GM19193 (cell line): ENCODE measurements at regions not wholly inside any gene's neighbourhood (a gene's known extent, or its start where the extent isn't known, plus 50 kb on each side); places are given as distances from the start of the nearest gene placed in this dataset.

ENCODE experiments used
- POLR2A ChIP-seq: IDR thresholded peaks from 4 replicates; pipeline ENCODE4 v1.6.1; 2011; ENCODE audit not compliant: insufficient read depth, insufficient read length; ENCODE audit errors: extremely low read depth

DNA sequence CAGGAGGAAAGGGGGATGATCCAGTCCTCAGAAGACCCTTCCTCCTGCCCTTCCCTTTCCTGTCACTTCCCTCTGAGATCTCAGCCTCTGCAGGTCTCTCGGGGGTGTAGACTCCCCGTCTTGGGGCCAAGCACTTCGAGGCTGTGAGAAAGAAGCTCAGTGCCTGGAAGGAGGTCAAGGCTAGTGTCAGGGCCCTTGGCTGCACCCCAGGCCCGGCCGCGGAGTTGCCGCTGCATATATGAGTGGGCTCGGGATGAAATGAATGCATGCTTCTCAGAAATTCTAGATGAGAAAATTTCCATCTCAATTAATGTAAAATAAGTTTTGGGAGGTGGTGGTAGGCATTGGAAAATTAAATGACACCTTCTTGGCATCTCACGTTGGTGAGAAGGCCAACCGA, 1313.7 kb downstream of the BRD1 start:
- TF ChIP-seq POLR2A = no peak

DNA sequence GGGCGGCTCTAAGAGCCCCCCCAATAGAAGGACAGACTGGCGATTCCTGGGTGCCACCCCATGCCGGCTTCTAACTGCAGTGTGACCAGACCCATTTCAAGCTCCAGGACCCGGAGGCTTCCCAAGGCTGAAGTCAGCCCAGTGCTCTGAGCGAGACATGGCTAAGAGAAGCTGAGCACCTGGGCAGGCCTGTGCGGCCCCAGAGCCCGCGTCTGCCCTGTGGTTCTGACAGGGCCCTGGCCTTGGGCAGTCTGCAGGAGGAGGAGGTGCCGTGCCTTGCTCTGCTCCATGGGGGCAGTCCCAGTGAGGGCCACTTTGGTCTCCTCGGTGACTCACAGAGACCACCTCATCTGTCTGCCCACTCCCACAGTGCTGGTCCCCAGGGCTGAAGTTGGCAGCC, 1314.2 kb downstream of the BRD1 start:
- TF ChIP-seq POLR2A = no peak

DNA sequence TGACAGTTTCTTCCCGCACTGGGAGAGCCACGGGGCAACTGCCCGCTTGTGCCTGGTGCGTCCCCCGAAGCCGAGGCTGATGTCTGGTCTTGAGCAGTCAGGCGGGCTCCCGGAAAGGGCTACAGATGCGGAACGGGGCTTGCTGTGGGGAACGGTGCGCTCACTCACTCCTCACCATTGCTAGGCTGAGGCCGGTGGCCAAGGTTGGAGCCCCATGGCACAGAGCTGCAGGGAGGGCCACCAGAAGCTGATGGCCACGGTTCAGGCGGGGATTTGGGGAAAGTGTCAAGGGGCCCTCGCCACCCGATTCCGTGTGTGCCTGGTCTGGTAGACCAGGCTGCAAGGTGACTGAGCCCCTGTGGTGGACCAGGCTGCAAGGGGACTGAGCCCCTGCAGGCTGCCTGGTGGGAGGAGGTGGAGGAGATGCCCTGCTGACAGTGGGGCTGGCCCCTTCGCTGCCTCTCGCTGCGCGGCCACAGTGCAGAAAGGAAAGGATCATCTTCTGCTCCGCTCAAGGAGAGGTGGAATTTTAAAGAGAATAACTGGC, 1315.8 kb downstream of the BRD1 start:
- TF ChIP-seq POLR2A = no peak

DNA sequence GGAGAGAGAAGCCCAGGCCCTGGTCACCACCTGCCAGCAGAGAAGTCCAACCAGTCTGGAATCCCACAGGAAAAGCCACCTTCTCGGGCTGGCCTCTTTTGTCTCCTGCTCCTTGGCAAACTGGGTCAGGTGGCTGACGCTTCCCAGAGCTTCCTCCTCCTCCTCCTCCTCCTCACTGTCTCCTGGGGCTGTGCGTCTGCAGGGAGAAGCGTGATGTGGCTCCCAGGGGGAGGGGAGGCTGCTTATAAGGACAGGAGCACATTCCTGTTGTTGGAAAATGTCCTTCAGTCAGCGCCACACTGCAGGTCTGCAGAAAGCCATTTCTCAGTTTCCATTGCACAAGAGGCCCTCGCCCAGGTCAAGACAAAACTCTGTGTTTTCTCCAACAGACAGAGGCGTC, 1316.5 kb downstream of the BRD1 start:
- no peak for TF ChIP-seq POLR2A

- TF ChIP-seq POLR2A = no peak
Measured at GRCh38 chr22:48510599-48510998, 1317.1 kb downstream of the BRD1 start.

DNA sequence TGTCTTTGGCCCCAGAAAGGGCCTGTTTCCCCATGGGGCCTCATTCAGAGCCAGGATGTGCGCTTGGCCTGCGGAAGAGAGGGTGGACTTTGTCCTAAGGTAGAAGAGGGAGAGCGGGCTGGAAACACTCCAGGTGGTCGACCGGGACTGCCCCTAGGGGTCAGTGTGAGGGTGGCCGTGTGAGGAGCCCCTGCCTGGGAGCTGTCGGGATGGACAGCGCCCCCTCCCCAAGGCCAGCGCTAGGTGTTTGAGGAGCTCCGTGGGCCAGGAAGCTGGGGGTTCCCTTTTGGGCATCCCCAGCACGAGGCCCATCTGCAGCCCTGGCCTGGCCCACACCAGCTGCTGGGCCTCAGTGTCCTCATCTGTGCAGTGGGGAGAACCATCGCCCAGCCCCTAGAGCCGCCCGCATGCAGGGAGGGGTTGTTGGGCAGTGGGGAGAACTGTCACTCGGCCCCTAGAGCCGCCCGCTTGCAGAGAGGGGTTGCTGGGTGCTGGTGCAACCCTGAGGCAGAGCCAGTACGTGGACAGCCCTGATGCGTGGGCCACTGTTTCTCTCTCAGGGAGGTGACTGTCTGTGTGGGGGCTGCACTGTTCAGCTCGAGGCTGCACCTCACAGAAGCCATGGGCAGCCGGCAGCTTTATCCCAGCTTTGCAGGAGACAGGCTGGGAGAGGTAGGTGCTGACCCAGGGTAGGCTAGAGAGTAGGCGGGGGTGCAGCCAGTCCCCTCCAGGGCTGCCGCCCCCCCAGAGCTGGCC, 1319.9 kb downstream of the BRD1 start:
- TF ChIP-seq POLR2A = no peak

- no peak for TF ChIP-seq POLR2A
Measured at GRCh38 chr22:48507171-48507570, 1320.5 kb downstream of the BRD1 start.

- TF ChIP-seq POLR2A = no peak
Measured at GRCh38 chr22:48506506-48507145, 1321.0 kb downstream of the BRD1 start.

DNA sequence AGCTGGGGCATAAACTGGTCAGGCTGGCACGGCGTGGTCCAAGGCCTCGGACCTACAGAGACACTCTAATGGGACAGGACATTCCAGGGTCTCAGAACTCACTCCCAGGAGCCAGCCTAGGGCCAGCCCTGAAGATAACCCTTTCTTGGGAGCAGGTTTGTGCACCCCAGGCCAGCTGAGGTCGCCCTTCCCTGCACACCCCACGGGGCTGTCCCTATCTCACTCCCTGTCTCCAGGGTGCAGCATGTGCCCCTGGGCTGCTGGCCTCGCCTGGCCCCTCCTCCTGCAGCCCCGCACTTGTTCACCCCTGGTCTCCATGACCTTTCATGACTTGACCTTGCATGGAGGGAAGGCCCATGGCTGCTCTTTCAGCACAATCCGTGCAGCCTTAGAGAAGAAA, 1321.8 kb downstream of the BRD1 start:
- TF ChIP-seq POLR2A = no peak

- no peak for TF ChIP-seq POLR2A
Measured at GRCh38 chr22:48504519-48505140, 1323.0 kb downstream of the BRD1 start.

- TF ChIP-seq POLR2A = no peak
Measured at GRCh38 chr22:48503876-48504275, 1323.8 kb downstream of the BRD1 start.

DNA sequence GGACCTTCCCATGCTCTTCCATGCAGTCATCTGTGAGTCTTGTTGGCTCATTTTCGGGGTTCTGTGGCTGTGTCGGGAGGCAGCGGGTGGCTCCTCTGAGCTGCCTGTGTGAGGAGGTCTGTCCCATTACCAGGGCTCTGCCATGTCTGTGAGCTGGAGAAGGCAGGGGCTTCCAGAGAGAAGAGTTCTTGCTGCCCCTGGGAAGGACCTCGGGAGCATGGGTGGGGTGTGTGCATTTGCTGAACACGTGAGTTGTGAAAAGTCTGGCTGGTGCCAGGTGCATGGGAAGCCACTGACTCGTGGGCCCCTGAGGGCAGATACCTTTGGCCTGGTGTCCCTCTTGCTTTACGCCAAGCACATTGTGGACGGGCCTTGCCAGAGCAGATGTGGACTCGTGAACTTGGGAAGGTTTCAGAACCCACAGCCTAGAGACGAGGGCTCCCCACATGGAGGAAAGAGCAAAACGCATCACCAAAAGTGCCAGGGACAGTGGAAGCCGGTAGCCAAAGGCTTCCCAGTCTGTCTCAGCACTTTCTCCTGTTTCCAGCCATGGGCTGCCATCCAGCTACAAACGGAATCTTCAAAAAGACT, 1324.5 kb downstream of the BRD1 start:
- no peak for TF ChIP-seq POLR2A

- no peak for TF ChIP-seq POLR2A
Measured at GRCh38 chr22:48501231-48501750, 1326.4 kb downstream of the BRD1 start.

DNA sequence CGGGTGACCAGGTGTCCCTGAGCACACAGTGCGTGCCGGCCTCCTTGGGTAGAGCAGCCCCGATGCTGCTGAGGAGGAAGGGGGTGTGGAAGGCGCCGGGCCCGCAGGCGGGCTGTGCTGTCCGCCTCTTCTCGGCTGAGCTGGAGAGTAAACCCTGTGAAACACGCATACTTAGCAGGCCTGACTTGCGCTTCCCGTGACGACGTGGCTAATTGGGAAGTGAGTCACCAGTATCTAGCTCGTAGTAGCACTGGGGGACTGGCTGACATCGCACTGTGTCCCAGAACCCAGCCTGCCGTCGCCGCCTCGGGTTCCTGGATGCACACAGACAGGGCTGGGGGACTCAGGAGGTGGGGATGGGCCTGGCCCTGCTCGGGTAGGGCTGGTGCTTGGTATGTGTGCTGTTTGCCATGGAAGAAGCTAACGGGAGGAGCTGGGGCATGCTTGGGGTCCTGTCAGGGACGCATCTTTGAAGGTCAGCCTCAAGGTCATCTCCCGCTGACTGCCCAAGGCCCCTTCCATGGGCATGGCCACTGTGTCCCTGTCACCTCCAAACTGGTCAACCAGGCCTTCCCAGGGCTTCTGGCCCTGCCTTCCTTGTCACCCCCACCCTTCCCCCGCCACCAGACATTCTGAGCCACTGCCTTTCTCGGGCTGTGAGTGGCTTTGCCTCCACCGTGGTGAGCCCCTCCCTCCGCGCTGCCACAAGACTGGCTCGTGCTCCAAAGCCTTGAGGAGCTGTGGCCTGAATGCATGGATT, 1327.0 kb downstream of the BRD1 start:
- no peak for TF ChIP-seq POLR2A

- no peak for TF ChIP-seq POLR2A
Measured at GRCh38 chr22:48499456-48500425, 1327.9 kb downstream of the BRD1 start.
